Esophagus mucosa (tissue), 1 donor: ENCODE measurements at regions not wholly inside any gene's neighbourhood (a gene's known extent, or its start where the extent isn't known, plus 50 kb on each side); places are given as distances from the start of the nearest gene placed in this dataset.
A peak's percentile ranks its signal among the peaks of the same experiment; 100 is the strongest.

Experiments used
- ATAC-seq: fragments of 200-7000 bp; cut with Tn5 transposase; one replicate; pipeline ENCODE4 v1.9.1; 2020
- donor health status: DM: yes; HTN: yes; CAD: no.

- ATAC-seq: no peak
These were observed 1535.2 kb downstream of the PLA2G4A start for GRCh38 chr1:188363943-188364342.

- ATAC-seq: no peak
These were observed 1536.2 kb downstream of the PLA2G4A start for GRCh38 chr1:188364927-188365449.

GRCh38 chr1:188365874-188366273, 1537.1 kb downstream of the PLA2G4A start:
- no peak for ATAC-seq

- ATAC-seq: no peak
These were observed 1538.9 kb downstream of the PLA2G4A start for GRCh38 chr1:188367661-188368060.

GRCh38 chr1:188371295-188371806, 1542.6 kb downstream of the PLA2G4A start:
- no peak for ATAC-seq

GRCh38 chr1:188372821-188373220, 1544.1 kb downstream of the PLA2G4A start:
- peak; percentile 20 for ATAC-seq

GRCh38 chr1:188382851-188383250, 1554.1 kb downstream of the PLA2G4A start:
- no peak for ATAC-seq

- no peak for ATAC-seq
These were observed 1557.4 kb downstream of the PLA2G4A start for GRCh38 chr1:188386161-188386560.

GRCh38 chr1:188386666-188387065, 1557.9 kb downstream of the PLA2G4A start:
- no peak for ATAC-seq

GRCh38 chr1:188394677-188395076, 1565.9 kb downstream of the PLA2G4A start:
- no peak for ATAC-seq

- ATAC-seq: no peak
These were observed 1568.8 kb downstream of the PLA2G4A start for GRCh38 chr1:188397521-188397920.

- ATAC-seq: no peak
These were observed 1574.2 kb downstream of the PLA2G4A start for GRCh38 chr1:188402986-188403385.

- ATAC-seq: no peak
These were observed 1577.9 kb downstream of the PLA2G4A start for GRCh38 chr1:188406636-188407035.

- no peak for ATAC-seq
These were observed 1591.4 kb downstream of the PLA2G4A start for GRCh38 chr1:188420177-188420576.

GRCh38 chr1:188423073-188423472, 1594.3 kb downstream of the PLA2G4A start:
- no peak for ATAC-seq

GRCh38 chr1:188424176-188424575, 1595.4 kb downstream of the PLA2G4A start:
- no peak for ATAC-seq

GRCh38 chr1:188425687-188426086, 1596.9 kb downstream of the PLA2G4A start:
- ATAC-seq: no peak

GRCh38 chr1:188426561-188426960, 1597.8 kb downstream of the PLA2G4A start:
- ATAC-seq: no peak

- ATAC-seq: no peak
These were observed 1598.9 kb downstream of the PLA2G4A start for GRCh38 chr1:188427642-188428041.

GRCh38 chr1:188429386-188429785, 1600.6 kb downstream of the PLA2G4A start:
- ATAC-seq: no peak

GRCh38 chr1:188432427-188432826, 1603.7 kb downstream of the PLA2G4A start:
- no peak for ATAC-seq

GRCh38 chr1:188433425-188433824, 1604.7 kb downstream of the PLA2G4A start:
- ATAC-seq: no peak

- no peak for ATAC-seq
These were observed 1615.8 kb downstream of the PLA2G4A start for GRCh38 chr1:188444526-188444925.

- no peak for ATAC-seq
These were observed 1634.1 kb downstream of the PLA2G4A start for GRCh38 chr1:188462837-188463236.

GRCh38 chr1:188463919-188464318, 1635.2 kb downstream of the PLA2G4A start:
- ATAC-seq: no peak
